Endothelial cell of umbilical vein (primary cell): ENCODE measurements at regions not wholly inside any gene's neighbourhood (a gene's known extent, or its start where the extent isn't known, plus 50 kb on each side); places are given as distances from the start of the nearest gene placed in this dataset.

ENCODE experiments used
- BruUV-seq: library from RNA; stranded (reverse); fragments of 400-500 nt; replicated peaks from 2 replicates; lab custom pipeline; 2021; lab: Mats Ljungman, UMichigan
- CTCF ChIA-PET: fragments of 300-600, 350-600 bp; sonication (Branson Sonifier 250); formaldehyde crosslinking; loops from one replicate; lab custom pipeline; 2021; ENCODE audit warnings: antibody characterized with exemption, inconsistent platforms; lab: Charles Lee
- POLR2A ChIA-PET: fragments of 300-600, 350-600 bp; sonication (Branson Sonifier 250); formaldehyde crosslinking; loops from one replicate; lab custom pipeline; 2021; ENCODE audit warnings: antibody characterized with exemption, inconsistent platforms; lab: Charles Lee
- DNase-seq: peaks from one replicate; pipeline ENCODE4 v3.0.0-alpha.2; 2011; ENCODE audit warnings: low read depth, low spot score
- FAIRE-seq: peaks from 2 replicates; lab custom pipeline; 2011; peaks lifted over from hg19 to GRCh38; lab: Jason Lieb, UNC
- H2AFZ ChIP-seq: 2 replicates; pipeline ENCODE4 v1.6.0; 2012; ENCODE audit warnings: low read depth, low read length, control low read depth, inconsistent platforms
- H3K27ac ChIP-seq: 2 replicates; pipeline ENCODE4 v1.5.1; 2011; ENCODE audit warnings: low read depth, mild to moderate bottlenecking, control low read depth, low read length, moderate library complexity; ENCODE audit not compliant: insufficient read depth
- H3K27me3 ChIP-seq, 2 experiments: 2 replicates each; pipeline versions ENCODE4 v1.6.0 to v1.6.1; 2011; ENCODE audit warnings: low read length in 2 of 2, mixed read lengths in 1 of 2; ENCODE audit not compliant: control insufficient read depth in 2 of 2, insufficient read depth in 2 of 2
- H3K36me3 ChIP-seq, 2 experiments: 2 replicates in 1 of 2; 3 replicates in 1 of 2; pipeline ENCODE4 v1.5.1; 2011; ENCODE audit warnings: low read length in 2 of 2, mild to moderate bottlenecking in 1 of 2, moderate library complexity in 1 of 2; ENCODE audit not compliant: control insufficient read depth in 2 of 2, insufficient read depth in 2 of 2; ENCODE audit errors: extremely low read depth in 1 of 2
- H3K4me1 ChIP-seq: 3 replicates; pipeline ENCODE4 v1.5.1; 2011; ENCODE audit warnings: mild to moderate bottlenecking, low read length; ENCODE audit not compliant: control insufficient read depth, insufficient read depth; ENCODE audit errors: extremely low read depth
- H3K4me2 ChIP-seq: 2 replicates; pipeline ENCODE4 v1.6.1; 2011; ENCODE audit warnings: low read length, control low read depth, mixed read lengths; ENCODE audit not compliant: insufficient read depth
- H3K4me3 ChIP-seq, 3 experiments: fragments of 200-600 bp in 1 of 3; sonication (generic), shearing (Covaris generic) in 1 of 3; replicated peaks in 1 of 3; 2 replicates each; pipeline ENCODE4 v1.5.1; 2011 to 2016; ENCODE audit warnings: control low read depth in 3 of 3, low read length in 3 of 3, mild to moderate bottlenecking in 2 of 3, inconsistent platforms in 1 of 3, low read depth in 1 of 3, moderate library complexity in 1 of 3; ENCODE audit not compliant: insufficient read depth in 1 of 3
- H3K79me2 ChIP-seq: 2 replicates; pipeline ENCODE4 v1.6.0; 2012; ENCODE audit warnings: low read length, inconsistent platforms; ENCODE audit not compliant: control insufficient read depth, insufficient read depth
- H3K9ac ChIP-seq: replicated peaks from 2 replicates; pipeline ENCODE3; 2011; ENCODE audit warnings: low read length, control low read depth; ENCODE audit not compliant: insufficient read depth; ENCODE audit errors: extremely low read depth
- H3K9me1 ChIP-seq: replicated peaks from 3 replicates; pipeline ENCODE4 v1.6.0; 2011; ENCODE audit warnings: mild to moderate bottlenecking, low read length; ENCODE audit not compliant: control insufficient read depth, insufficient read depth; ENCODE audit errors: extremely low read depth
- H3K9me3 ChIP-seq: replicated peaks from 2 replicates; pipeline ENCODE4 v1.5.1; 2012; ENCODE audit warnings: low read length, inconsistent platforms; ENCODE audit not compliant: control insufficient read depth, insufficient read depth
- H4K20me1 ChIP-seq: replicated peaks from 2 replicates; pipeline ENCODE3; 2011; ENCODE audit warnings: mild to moderate bottlenecking, low read length; ENCODE audit not compliant: control insufficient read depth, insufficient read depth; ENCODE audit errors: extremely low read depth
- EZH2 ChIP-seq: IDR thresholded peaks from 2 replicates; pipeline ENCODE4 v1.6.1; 2012; ENCODE audit warnings: borderline replicate concordance, low read depth, mild to moderate bottlenecking, moderate library complexity, low read length, inconsistent platforms; ENCODE audit not compliant: severe bottlenecking
- FOS ChIP-seq: IDR thresholded peaks from 2 replicates; pipeline ENCODE4 v1.6.1; 2011; ENCODE audit warnings: mild to moderate bottlenecking, low read length, moderate library complexity, borderline replicate concordance; ENCODE audit not compliant: insufficient read depth
- GATA2 ChIP-seq: IDR thresholded peaks from 2 replicates; pipeline ENCODE4 v1.7.0; 2011; ENCODE audit warnings: low read depth, mild to moderate bottlenecking, moderate library complexity, mixed read lengths, low read length; ENCODE audit not compliant: insufficient read length, insufficient read depth
- JUN ChIP-seq: IDR thresholded peaks from 2 replicates; pipeline ENCODE4 v1.6.1; 2011; ENCODE audit warnings: borderline replicate concordance, low read depth; ENCODE audit not compliant: insufficient read length, insufficient read depth
- MYC ChIP-seq: IDR thresholded peaks from one replicate; pipeline ENCODE4 v1.6.1; 2011; ENCODE audit warnings: mild to moderate bottlenecking, low read depth, low read length
- POLR2A ChIP-seq: IDR thresholded peaks from 2 replicates; pipeline ENCODE4 v1.6.1; 2012; ENCODE audit warnings: low read depth, mild to moderate bottlenecking, control low read depth, low read length
- POLR2AphosphoS5 ChIP-seq: IDR thresholded peaks from 2 replicates; pipeline ENCODE4 v1.6.1; 2012; ENCODE audit warnings: low read depth, mild to moderate bottlenecking, control low read depth, low read length, moderate library complexity; ENCODE audit not compliant: insufficient read depth
- dilution Hi-C: fragments of 300-500 bp; cut with MboI; formaldehyde crosslinking; loops from one replicate; pipeline ENCODE4 v1.15.0; 2019; ENCODE audit warnings: low sequenced_read_pairs; ENCODE audit not compliant: extremely low pct_ligation_motif_present
- intact Hi-C: fragments of 100-400 bp; cut with micrococcal nuclease; formaldehyde crosslinking; loops from one replicate; pipeline ENCODE4 v1.10.0; 2022
- TF ChIP-seq, protein P1 (sequence below), 2 donors: IDR thresholded peaks; 1 replicate in 1 of 2; 2 replicates in 1 of 2; pipeline ENCODE4 v1.5.1; 2011; ENCODE audit warnings: low read length in 2 of 2, mild to moderate bottlenecking in 2 of 2, moderate library complexity in 2 of 2, control low read depth in 1 of 2, inconsistent platforms in 1 of 2, low read depth in 1 of 2; ENCODE audit not compliant: insufficient read depth in 1 of 2; ENCODE audit errors: extremely low read depth in 1 of 2
- TF ChIP-seq, protein P2 (sequence below): IDR thresholded peaks from 2 replicates; pipeline ENCODE4 v1.6.1; 2011; ENCODE audit not compliant: insufficient read depth, insufficient read length

DNA sequence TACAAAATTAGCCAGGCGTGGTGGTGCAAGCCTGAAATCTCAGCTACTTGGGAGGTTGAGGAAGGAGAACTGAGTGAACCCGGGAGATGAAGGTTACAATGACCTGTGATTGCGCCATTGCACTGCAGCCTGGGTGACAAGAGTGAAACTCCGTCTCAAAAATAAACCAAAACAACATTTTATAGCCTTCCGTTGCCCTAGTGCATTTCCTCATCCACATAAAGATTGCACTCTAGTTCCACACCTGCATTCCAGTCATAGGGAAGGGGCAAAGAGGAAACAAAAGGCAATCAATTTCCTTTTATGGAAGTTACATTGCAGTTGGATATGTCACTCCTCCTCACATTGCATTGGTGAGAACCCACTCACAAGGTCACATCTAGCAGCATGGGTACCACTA, 182.7 kb upstream of the ARG1 start:
- Histone ChIP-seq H3K4me2 (no peak overlapping the region), H3K36me3 (no peaks in the 10 kb centered on the region), H3K79me2 (no peaks in the 10 kb centered on the region), H4K20me1 (no peaks in the 10 kb centered on the region), H3K4me3 (no peak overlapping the region), H2AFZ (no peak overlapping the region), H3K27ac (no peak overlapping the region), H3K9ac (no peak overlapping the region), H3K4me1 (no peaks in the 10 kb centered on the region), H3K9me1 (no peaks in the 10 kb centered on the region), H3K9me3 (no peaks in the 10 kb centered on the region), H3K27me3 (peaks cover 0 to 3% of the 10 kb centered on the region in 2 experiments)
- CTCF ChIA-PET = no interaction called here
- BruUV-seq = no TSS peak
- FAIRE-seq (no peak), DNase-seq (no peak)
- dilution Hi-C loops (no loop called here), intact Hi-C loops (no loop called here)
- POLR2A ChIA-PET = no interaction called here
- no peak for TF ChIP-seq FOS
- TF ChIP-seq JUN = no peak
- no peak for TF ChIP-seq EZH2
- no peak for TF ChIP-seq POLR2A
- no peak for TF ChIP-seq POLR2AphosphoS5
- no peak for TF ChIP-seq GATA2
- TF ChIP-seq, protein P1, sequence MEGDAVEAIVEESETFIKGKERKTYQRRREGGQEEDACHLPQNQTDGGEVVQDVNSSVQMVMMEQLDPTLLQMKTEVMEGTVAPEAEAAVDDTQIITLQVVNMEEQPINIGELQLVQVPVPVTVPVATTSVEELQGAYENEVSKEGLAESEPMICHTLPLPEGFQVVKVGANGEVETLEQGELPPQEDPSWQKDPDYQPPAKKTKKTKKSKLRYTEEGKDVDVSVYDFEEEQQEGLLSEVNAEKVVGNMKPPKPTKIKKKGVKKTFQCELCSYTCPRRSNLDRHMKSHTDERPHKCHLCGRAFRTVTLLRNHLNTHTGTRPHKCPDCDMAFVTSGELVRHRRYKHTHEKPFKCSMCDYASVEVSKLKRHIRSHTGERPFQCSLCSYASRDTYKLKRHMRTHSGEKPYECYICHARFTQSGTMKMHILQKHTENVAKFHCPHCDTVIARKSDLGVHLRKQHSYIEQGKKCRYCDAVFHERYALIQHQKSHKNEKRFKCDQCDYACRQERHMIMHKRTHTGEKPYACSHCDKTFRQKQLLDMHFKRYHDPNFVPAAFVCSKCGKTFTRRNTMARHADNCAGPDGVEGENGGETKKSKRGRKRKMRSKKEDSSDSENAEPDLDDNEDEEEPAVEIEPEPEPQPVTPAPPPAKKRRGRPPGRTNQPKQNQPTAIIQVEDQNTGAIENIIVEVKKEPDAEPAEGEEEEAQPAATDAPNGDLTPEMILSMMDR (IDR thresholded peaks at IDR 0.05; ENCODE audit: extremely low read depth in 1 of 2, insufficient read depth in 1 of 2, low read depth in 1 of 2, low read length in 2 of 2) = no peak
- TF ChIP-seq, protein P2, sequence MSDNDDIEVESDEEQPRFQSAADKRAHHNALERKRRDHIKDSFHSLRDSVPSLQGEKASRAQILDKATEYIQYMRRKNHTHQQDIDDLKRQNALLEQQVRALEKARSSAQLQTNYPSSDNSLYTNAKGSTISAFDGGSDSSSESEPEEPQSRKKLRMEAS = no peak
- no peak for TF ChIP-seq MYC
